ENCODE measurements at regions not wholly inside any gene's neighbourhood (a gene's known extent, or its start where the extent isn't known, plus 50 kb on each side); places are given as distances from the start of the nearest gene placed in this dataset.

- TF ChIP-seq CTCF (IDR thresholded peaks at IDR 0.05) (no peak), POLR2A (IDR thresholded peaks at IDR 0.05) (no peak)
These were observed 210.7 kb upstream of the PPP1R2C start for GRCh38 chrX:42988700-42989099.
